SK-N-SH (cell line): ENCODE measurements at regions not wholly inside any gene's neighbourhood (a gene's known extent, or its start where the extent isn't known, plus 50 kb on each side); places are given as distances from the start of the nearest gene placed in this dataset.
"Not testable (repeated sequence)": the region's sequence is repeated elsewhere in the genome, so short reads cannot be mapped to it uniquely, and the experiment has no call there.

Source experiments
- CTCF ChIA-PET: fragments of 300-600, 350-600 bp; formaldehyde crosslinking; extraction: SDS; loops from one replicate; lab custom pipeline; 2021; lab: Yijun Ruan, JAX
- POLR2A ChIA-PET: fragments of 350-600 bp; sonication (Branson Sonifier 250); formaldehyde crosslinking; extraction: SDS; loops from one replicate; lab custom pipeline; 2020; ENCODE audit warnings: antibody characterized with exemption, inconsistent platforms; lab: Yijun Ruan, JAX
- DNase-seq: peaks from one replicate; pipeline ENCODE4 v3.0.0; 2012
- H2AFZ ChIP-seq: fragments of 200-600 bp; sonication (generic); 2 replicates; pipeline ENCODE4 v1.8.1; 2016; ENCODE audit warnings: antibody characterized with exemption, mild to moderate bottlenecking, low read depth
- H3F3A ChIP-seq: fragments of 200-600 bp; sonication (generic); replicated peaks from 2 replicates; pipeline ENCODE3; 2016; ENCODE audit warnings: antibody characterized with exemption, mild to moderate bottlenecking; ENCODE audit not compliant: insufficient read depth
- H3K27ac ChIP-seq, 2 experiments: fragments of 200-500 bp in 1 of 2; fragments of 200-600 bp in 1 of 2; sonication (Bioruptor generic) in 1 of 2; sonication (generic), shearing (Covaris generic) in 1 of 2; 2 replicates each; pipeline versions ENCODE4 v1.5.1 to v1.6.1; 2014 to 2016; ENCODE audit warnings: low read depth in 2 of 2, inconsistent platforms in 1 of 2, low read length in 1 of 2, mild to moderate bottlenecking in 1 of 2, mixed read lengths in 1 of 2
- H3K27me3 ChIP-seq: fragments of 200-600 bp; sonication (generic), shearing (Covaris generic); 2 replicates; pipeline ENCODE4 v1.6.1; 2016; ENCODE audit warnings: mixed run types; ENCODE audit not compliant: insufficient read depth
- H3K36me3 ChIP-seq, 2 experiments: fragments of 200-500 bp in 1 of 2; fragments of 200-600 bp in 1 of 2; sonication (Bioruptor generic) in 1 of 2; sonication (generic) in 1 of 2; replicated peaks in 1 of 2; 2 replicates each; pipeline versions ENCODE3 to v1.5.1; 2014 to 2016; ENCODE audit warnings: low read length in 1 of 2, mild to moderate bottlenecking in 1 of 2; ENCODE audit not compliant: insufficient read depth in 2 of 2, control insufficient read depth in 1 of 2
- H3K4me1 ChIP-seq, 2 experiments: fragments of 200-500 bp in 1 of 2; fragments of 200-600 bp in 1 of 2; sonication (Bioruptor generic) in 1 of 2; sonication (generic), shearing (Covaris generic) in 1 of 2; 2 replicates each; pipeline versions ENCODE4 v1.5.1 to v1.6.1; 2014 to 2016; ENCODE audit warnings: low read depth in 1 of 2, low read length in 1 of 2, mixed run types in 1 of 2; ENCODE audit not compliant: insufficient read depth in 2 of 2, control insufficient read depth in 1 of 2
- H3K4me2 ChIP-seq: fragments of 200-600 bp; sonication (generic), shearing (Covaris generic); 2 replicates; pipeline ENCODE4 v1.6.1; 2017; ENCODE audit warnings: mixed run types
- H3K4me3 ChIP-seq, 2 experiments: fragments of 200-500 bp in 1 of 2; fragments of 200-600 bp in 1 of 2; sonication (Bioruptor generic) in 1 of 2; sonication (generic), shearing (Covaris generic) in 1 of 2; 2 replicates each; pipeline versions ENCODE4 v1.5.1 to v1.8.1; 2014 to 2016; ENCODE audit warnings: low read depth in 2 of 2, inconsistent platforms in 1 of 2, low read length in 1 of 2, mild to moderate bottlenecking in 1 of 2, mixed read lengths in 1 of 2, moderate library complexity in 1 of 2
- H3K79me2 ChIP-seq: fragments of 200-600 bp; sonication (generic); 2 replicates; pipeline ENCODE4 v1.8.1; 2017; ENCODE audit warnings: mild to moderate bottlenecking; ENCODE audit not compliant: insufficient read depth
- H3K9ac ChIP-seq: fragments of 200-600 bp; sonication (generic); 2 replicates; pipeline ENCODE4 v1.6.1; 2017; ENCODE audit warnings: mixed run types
- H3K9me2 ChIP-seq: fragments of 200-600 bp; sonication (generic); 2 replicates; pipeline ENCODE4 v1.6.1; 2017; ENCODE audit warnings: mixed run types
- H3K9me3 ChIP-seq: fragments of 200-600 bp; sonication (generic); 2 replicates; pipeline ENCODE4 v1.6.1; 2017; ENCODE audit warnings: mixed run types, mild to moderate bottlenecking, moderate library complexity
- H4K20me1 ChIP-seq: fragments of 200-600 bp; sonication (generic); 2 replicates; pipeline ENCODE4 v1.6.1; 2017; ENCODE audit warnings: mild to moderate bottlenecking, mixed run types; ENCODE audit not compliant: insufficient read depth
- EP300 ChIP-seq, 2 experiments: IDR thresholded peaks; 2 replicates each; pipeline versions ENCODE4 v1.4.0 to v1.6.1; 2012; ENCODE audit warnings: borderline replicate concordance in 1 of 2, low read depth in 1 of 2, low read length in 1 of 2
- FOXJ3 ChIP-seq: sonication (generic); formaldehyde crosslinking; IDR thresholded peaks from 2 replicates; pipeline ENCODE4 v1.5.1; 2020; ENCODE audit warnings: mild to moderate bottlenecking, missing genetic modification reagents
- FOXM1 ChIP-seq: IDR thresholded peaks from 2 replicates; pipeline ENCODE4 v1.4.0; 2012; ENCODE audit warnings: low read depth, mild to moderate bottlenecking
- GABPA ChIP-seq: IDR thresholded peaks from 2 replicates; pipeline ENCODE4 v1.4.0; 2012; ENCODE audit warnings: low read depth, mild to moderate bottlenecking
- JUND ChIP-seq: IDR thresholded peaks from 2 replicates; pipeline ENCODE4 v1.4.0; 2012
- MEF2A ChIP-seq: IDR thresholded peaks from 2 replicates; pipeline ENCODE4 v1.4.0; 2012; ENCODE audit warnings: low read depth, borderline replicate concordance
- NRF1 ChIP-seq: IDR thresholded peaks from 2 replicates; pipeline ENCODE4 v1.6.1; 2012; ENCODE audit warnings: low read depth, mild to moderate bottlenecking, low read length
- POLR2AphosphoS5 ChIP-seq: IDR thresholded peaks from 2 replicates; pipeline ENCODE4 v1.6.1; 2012; ENCODE audit warnings: low read depth, low read length
- RAD21 ChIP-seq: IDR thresholded peaks from 2 replicates; pipeline ENCODE4 v1.6.1; 2012; ENCODE audit warnings: mild to moderate bottlenecking, low read length
- SIN3A ChIP-seq: IDR thresholded peaks from 2 replicates; pipeline ENCODE4 v1.6.1; 2012; ENCODE audit warnings: low read depth, mild to moderate bottlenecking, low read length, moderate library complexity, borderline replicate concordance
- SMC3 ChIP-seq: IDR thresholded peaks from 2 replicates; pipeline ENCODE4 v1.6.1; 2012; ENCODE audit warnings: low read depth, low read length, improper control_type of control experiment
- TAF1 ChIP-seq: IDR thresholded peaks from 2 replicates; pipeline ENCODE4 v1.6.1; 2012; ENCODE audit warnings: low read depth, mild to moderate bottlenecking, low read length, moderate library complexity, borderline replicate concordance
- TCF12 ChIP-seq: IDR thresholded peaks from 2 replicates; pipeline ENCODE4 v1.4.0; 2012
- WGBS: methylation state at CpG from one replicate; pipeline ENCODE4 v1.1.6; 2017; ENCODE audit warnings: low lambda C conversion rate; 5-methylcytosine and 5-hydroxymethylcytosine counted together
- TF ChIP-seq, protein P1 (sequence below): IDR thresholded peaks from 2 replicates; pipeline ENCODE4 v1.4.0; 2012; ENCODE audit warnings: low read depth, borderline replicate concordance
- TF ChIP-seq, protein P2 (sequence below): fragments of 150-350 bp; IDR thresholded peaks from 2 replicates; pipeline ENCODE4 v1.6.1; 2017; ENCODE audit warnings: antibody characterized with exemption, low read length, low read depth, borderline replicate concordance
- TF ChIP-seq, protein P3 (sequence below): IDR thresholded peaks from 2 replicates; pipeline ENCODE4 v1.6.1; 2012; ENCODE audit warnings: mild to moderate bottlenecking, low read depth, low read length, moderate library complexity
- TF ChIP-seq, protein P4 (sequence below): fragments of 150-350 bp; IDR thresholded peaks from 2 replicates; pipeline ENCODE4 v1.6.1; 2016; ENCODE audit warnings: mild to moderate bottlenecking, low read depth, low read length
- TF ChIP-seq, protein P5 (sequence below): IDR thresholded peaks from 2 replicates; pipeline ENCODE4 v1.4.0; 2012; ENCODE audit warnings: low read depth

DNA sequence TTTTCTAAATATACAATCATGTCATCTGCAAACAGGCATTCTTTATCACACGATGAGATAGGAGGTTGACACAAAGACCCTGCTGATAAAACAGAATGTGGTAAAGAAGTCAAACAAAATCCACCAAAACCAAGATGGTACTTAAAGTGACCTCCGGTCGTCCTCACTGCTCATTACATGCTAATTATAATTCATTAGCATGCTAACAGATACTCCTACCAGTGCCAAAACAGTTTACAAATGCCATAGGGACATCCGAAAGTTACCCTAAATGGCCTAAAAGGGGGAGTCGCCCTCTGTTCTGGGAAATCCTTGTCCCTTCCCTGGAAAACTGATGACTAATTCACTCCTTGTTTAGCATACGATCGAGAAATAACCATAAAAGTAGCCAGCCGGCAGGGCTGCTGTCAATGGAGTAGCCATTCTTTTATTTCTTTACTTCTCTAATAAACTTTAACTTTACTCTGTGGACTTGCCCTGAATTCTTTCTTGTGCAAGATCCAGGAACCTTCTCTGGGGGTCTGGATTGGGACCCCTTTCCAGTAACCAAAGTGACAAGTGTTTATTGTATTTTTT is 126.6 kb downstream of the CCDC71L start:
- Histone ChIP-seq H3K79me2 (no peaks in the 10 kb centered on the region), H3K9ac (no peak overlapping the region), H2AFZ (no peak overlapping the region)
- TF ChIP-seq FOXJ3 (no peak), GABPA (no peak), MEF2A (no peak), EP300 (IDR thresholded peaks at IDR 0.05; ENCODE audit: borderline replicate concordance in 1 of 2, low read depth in 1 of 2, low read length in 1 of 2) (no peak), SIN3A (no peak), SMC3 (no peak), NRF1 (no peak), TAF1 (no peak), FOXM1 (no peak), TCF12 (no peak), JUND (no peak), POLR2AphosphoS5 (no peak), RAD21 (no peak)
- TF ChIP-seq, protein P1, sequence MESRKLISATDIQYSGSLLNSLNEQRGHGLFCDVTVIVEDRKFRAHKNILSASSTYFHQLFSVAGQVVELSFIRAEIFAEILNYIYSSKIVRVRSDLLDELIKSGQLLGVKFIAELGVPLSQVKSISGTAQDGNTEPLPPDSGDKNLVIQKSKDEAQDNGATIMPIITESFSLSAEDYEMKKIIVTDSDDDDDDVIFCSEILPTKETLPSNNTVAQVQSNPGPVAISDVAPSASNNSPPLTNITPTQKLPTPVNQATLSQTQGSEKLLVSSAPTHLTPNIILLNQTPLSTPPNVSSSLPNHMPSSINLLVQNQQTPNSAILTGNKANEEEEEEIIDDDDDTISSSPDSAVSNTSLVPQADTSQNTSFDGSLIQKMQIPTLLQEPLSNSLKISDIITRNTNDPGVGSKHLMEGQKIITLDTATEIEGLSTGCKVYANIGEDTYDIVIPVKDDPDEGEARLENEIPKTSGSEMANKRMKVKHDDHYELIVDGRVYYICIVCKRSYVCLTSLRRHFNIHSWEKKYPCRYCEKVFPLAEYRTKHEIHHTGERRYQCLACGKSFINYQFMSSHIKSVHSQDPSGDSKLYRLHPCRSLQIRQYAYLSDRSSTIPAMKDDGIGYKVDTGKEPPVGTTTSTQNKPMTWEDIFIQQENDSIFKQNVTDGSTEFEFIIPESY: no peak
- TF ChIP-seq, protein P2, sequence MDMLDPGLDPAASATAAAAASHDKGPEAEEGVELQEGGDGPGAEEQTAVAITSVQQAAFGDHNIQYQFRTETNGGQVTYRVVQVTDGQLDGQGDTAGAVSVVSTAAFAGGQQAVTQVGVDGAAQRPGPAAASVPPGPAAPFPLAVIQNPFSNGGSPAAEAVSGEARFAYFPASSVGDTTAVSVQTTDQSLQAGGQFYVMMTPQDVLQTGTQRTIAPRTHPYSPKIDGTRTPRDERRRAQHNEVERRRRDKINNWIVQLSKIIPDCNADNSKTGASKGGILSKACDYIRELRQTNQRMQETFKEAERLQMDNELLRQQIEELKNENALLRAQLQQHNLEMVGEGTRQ: no peak
- TF ChIP-seq, protein P3, sequence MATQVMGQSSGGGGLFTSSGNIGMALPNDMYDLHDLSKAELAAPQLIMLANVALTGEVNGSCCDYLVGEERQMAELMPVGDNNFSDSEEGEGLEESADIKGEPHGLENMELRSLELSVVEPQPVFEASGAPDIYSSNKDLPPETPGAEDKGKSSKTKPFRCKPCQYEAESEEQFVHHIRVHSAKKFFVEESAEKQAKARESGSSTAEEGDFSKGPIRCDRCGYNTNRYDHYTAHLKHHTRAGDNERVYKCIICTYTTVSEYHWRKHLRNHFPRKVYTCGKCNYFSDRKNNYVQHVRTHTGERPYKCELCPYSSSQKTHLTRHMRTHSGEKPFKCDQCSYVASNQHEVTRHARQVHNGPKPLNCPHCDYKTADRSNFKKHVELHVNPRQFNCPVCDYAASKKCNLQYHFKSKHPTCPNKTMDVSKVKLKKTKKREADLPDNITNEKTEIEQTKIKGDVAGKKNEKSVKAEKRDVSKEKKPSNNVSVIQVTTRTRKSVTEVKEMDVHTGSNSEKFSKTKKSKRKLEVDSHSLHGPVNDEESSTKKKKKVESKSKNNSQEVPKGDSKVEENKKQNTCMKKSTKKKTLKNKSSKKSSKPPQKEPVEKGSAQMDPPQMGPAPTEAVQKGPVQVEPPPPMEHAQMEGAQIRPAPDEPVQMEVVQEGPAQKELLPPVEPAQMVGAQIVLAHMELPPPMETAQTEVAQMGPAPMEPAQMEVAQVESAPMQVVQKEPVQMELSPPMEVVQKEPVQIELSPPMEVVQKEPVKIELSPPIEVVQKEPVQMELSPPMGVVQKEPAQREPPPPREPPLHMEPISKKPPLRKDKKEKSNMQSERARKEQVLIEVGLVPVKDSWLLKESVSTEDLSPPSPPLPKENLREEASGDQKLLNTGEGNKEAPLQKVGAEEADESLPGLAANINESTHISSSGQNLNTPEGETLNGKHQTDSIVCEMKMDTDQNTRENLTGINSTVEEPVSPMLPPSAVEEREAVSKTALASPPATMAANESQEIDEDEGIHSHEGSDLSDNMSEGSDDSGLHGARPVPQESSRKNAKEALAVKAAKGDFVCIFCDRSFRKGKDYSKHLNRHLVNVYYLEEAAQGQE: no peak
- TF ChIP-seq, protein P4, sequence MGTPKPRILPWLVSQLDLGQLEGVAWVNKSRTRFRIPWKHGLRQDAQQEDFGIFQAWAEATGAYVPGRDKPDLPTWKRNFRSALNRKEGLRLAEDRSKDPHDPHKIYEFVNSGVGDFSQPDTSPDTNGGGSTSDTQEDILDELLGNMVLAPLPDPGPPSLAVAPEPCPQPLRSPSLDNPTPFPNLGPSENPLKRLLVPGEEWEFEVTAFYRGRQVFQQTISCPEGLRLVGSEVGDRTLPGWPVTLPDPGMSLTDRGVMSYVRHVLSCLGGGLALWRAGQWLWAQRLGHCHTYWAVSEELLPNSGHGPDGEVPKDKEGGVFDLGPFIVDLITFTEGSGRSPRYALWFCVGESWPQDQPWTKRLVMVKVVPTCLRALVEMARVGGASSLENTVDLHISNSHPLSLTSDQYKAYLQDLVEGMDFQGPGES: no peak
- TF ChIP-seq, protein P5, sequence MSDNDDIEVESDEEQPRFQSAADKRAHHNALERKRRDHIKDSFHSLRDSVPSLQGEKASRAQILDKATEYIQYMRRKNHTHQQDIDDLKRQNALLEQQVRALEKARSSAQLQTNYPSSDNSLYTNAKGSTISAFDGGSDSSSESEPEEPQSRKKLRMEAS: no peak
- TF ChIP-seq, all 33 proteins: peak for 0
- Histone ChIP-seq H3K9me3 (no peaks in the 10 kb centered on the region), H3K4me3 (no peak overlapping the region), H3K27me3 (no peaks in the 10 kb centered on the region), H3K9me2 (no peaks in the 10 kb centered on the region), H3K36me3 (no peaks in the 10 kb centered on the region), H3K4me1 (peaks cover 2 to 7% of the 10 kb centered on the region in 2 experiments; a peak in 3 of 4 replicates), H4K20me1 (no peaks in the 10 kb centered on the region), H3F3A (peaks cover 12% of the 10 kb centered on the region), H3K4me2 (no peak overlapping the region), H3K27ac (no peak overlapping the region)
- DNase-seq: no peak
- WGBS: 66% methylated on average over 8 of the region's 8 CpGs
- ChIA-PET CTCF (interaction anchor here (1.2 to 1.6 kb wide), 3 partner anchors 8 to 14 kb away, joined by 3 to 6 read pairs (median 3); no protein-coding TSS in a partner anchor), POLR2A (no interaction called here)

DNA sequence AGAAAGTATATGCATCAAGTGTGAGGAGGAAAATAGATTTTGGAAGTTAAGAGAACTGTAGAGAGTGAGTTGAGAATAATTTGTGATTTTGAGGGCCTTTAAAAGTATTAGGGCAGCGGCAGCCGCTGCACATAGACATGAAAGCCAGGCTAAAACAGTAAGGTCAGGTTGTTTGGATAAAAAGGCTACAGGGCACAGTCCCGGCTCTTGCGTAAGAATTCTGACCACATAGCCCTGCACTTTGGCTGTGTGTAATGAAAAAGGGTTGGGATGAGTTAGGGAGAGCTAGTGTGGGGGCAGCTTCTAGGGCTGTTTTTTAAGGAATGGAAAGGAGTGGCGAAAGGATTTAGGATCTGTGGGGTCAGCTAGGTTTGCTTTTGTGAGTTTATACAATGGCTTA is 130.8 kb downstream of the CCDC71L start:
- H3K4me3 ChIP-seq, H3F3A ChIP-seq, POLR2A ChIA-PET, H3K4me1 ChIP-seq, DNase-seq, H3K9me2 ChIP-seq, H3K36me3 ChIP-seq, H3K9me3 ChIP-seq, H2AFZ ChIP-seq, H4K20me1 ChIP-seq, H3K27me3 ChIP-seq, H3K27ac ChIP-seq, H3K9ac ChIP-seq, H3K79me2 ChIP-seq, H3K4me2 ChIP-seq: not testable (repeated sequence)
- 78% methylated on average over 5 of the region's 5 CpGs for WGBS
- CTCF ChIA-PET: interaction anchor here (0.7 kb wide), 1 partner anchor 365 kb away, joined by 3 read pairs; no protein-coding TSS in a partner anchor
